ENCODE measurements at regions not wholly inside any gene's neighbourhood (a gene's known extent, or its start where the extent isn't known, plus 50 kb on each side); places are given as distances from the start of the nearest gene placed in this dataset.

GRCh38 chr2:187003038-187003554 lies 154.1 kb upstream of the ZSWIM2 start:
- Mint-ChIP-seq H3K4me1 (no peaks in the 10 kb centered on the region), H3K9me3 (no peaks in the 10 kb centered on the region; a peak in 2 of 5 replicates), H3K27me3 (ENCODE audit: low read depth) (no peaks in the 10 kb centered on the region), H3K4me3 (no peak overlapping the region), H3K36me3 (ENCODE audit: insufficient read depth in 1 of 3, low read depth in 3 of 3) (peaks cover 0 to 1% (median 0%) of the 10 kb centered on the region in 3 experiments; a peak in 1 of 7 replicates), H3K27ac (no peak overlapping the region)
- Histone ChIP-seq H3K4me2 (ENCODE audit: insufficient read depth, insufficient read length, low read length) (no peak overlapping the region), H3K27me3 (ENCODE audit: insufficient read depth, low read length) (no peaks in the 10 kb centered on the region), H2AK5ac (ENCODE audit: insufficient read length, low read length) (no peak overlapping the region), H3K56ac (ENCODE audit: insufficient read length, low read depth, low read length) (no peak overlapping the region), H2BK5ac (ENCODE audit: insufficient read length, low read length) (no peak overlapping the region), H3K23ac (ENCODE audit: insufficient read length, low read depth, low read length) (no peak overlapping the region), H2AFZ (ENCODE audit: low read length) (no peak overlapping the region), H3K18ac (ENCODE audit: insufficient read length, low read depth, low read length) (no peak overlapping the region), H4K8ac (replicated peaks; ENCODE audit: insufficient read length, low read depth, low read length) (no peak overlapping the region), H2BK15ac (ENCODE audit: low read depth, low read length) (no peak overlapping the region), H3K79me1 (ENCODE audit: insufficient read depth, low read depth, low read length, poor library complexity, severe bottlenecking) (no peaks in the 10 kb centered on the region), H3K4ac (ENCODE audit: low read depth, low read length) (no peak overlapping the region), H3T11ph (ENCODE audit: low read length) (no peak overlapping the region), H2BK20ac (ENCODE audit: low read depth, low read length, poor library complexity, severe bottlenecking) (no peak overlapping the region), H4K20me1 (ENCODE audit: control insufficient read depth, insufficient read depth, insufficient read length) (no peaks in the 10 kb centered on the region), H4K91ac (ENCODE audit: insufficient read length, low read depth, low read length) (no peak overlapping the region), H3K27ac (ENCODE audit: insufficient read length, low read depth, low read length) (no peak overlapping the region), H3K4me1 (ENCODE audit: insufficient read depth, low read length) (no peaks in the 10 kb centered on the region), H3K79me2 (ENCODE audit: insufficient read depth, low read length) (no peaks in the 10 kb centered on the region), H3K23me2 (ENCODE audit: insufficient read length, low read depth, low read length, poor library complexity, severe bottlenecking) (no peaks in the 10 kb centered on the region), H4K5ac (ENCODE audit: insufficient read length, low read depth, low read length) (no peak overlapping the region), H2BK120ac (ENCODE audit: low read depth, low read length, poor library complexity, severe bottlenecking) (no peak overlapping the region), H3K9ac (ENCODE audit: extremely low read depth, insufficient read length, low read length) (no peak overlapping the region), H3K14ac (ENCODE audit: insufficient read depth, low read length) (no peak overlapping the region), H2BK12ac (ENCODE audit: insufficient read length, low read depth, low read length) (no peak overlapping the region), H3K9me3 (ENCODE audit: control insufficient read depth, low read depth, low read length) (no peaks in the 10 kb centered on the region)
- WGBS (ENCODE audit: extremely low coverage, insufficient read length, low lambda C conversion rate), result no CpG with 5 or more reads among the region's 32 CpGs
- DNase-seq, result no peak
- TF ChIP-seq CTCF (conservative IDR thresholded peaks at IDR 0.05), result no peak
